Ramos (cell line): ENCODE measurements at regions not wholly inside any gene's neighbourhood (a gene's known extent, or its start where the extent isn't known, plus 50 kb on each side); places are given as distances from the start of the nearest gene placed in this dataset.
"Not testable (repeated sequence)": the region's sequence is repeated elsewhere in the genome, so short reads cannot be mapped to it uniquely, and the experiment has no call there.

Experiments
- in situ Hi-C: fragments of 300-500 bp; cut with MboI; formaldehyde crosslinking; loops from one replicate; pipeline ENCODE4 v1.14.3; 2022; ENCODE audit warnings: low sequenced_read_pairs; ENCODE audit not compliant: unreplicated experiment

GRCh38 chr1:106393046-106393445, 663.4 kb upstream of the PRMT6 start:
- in situ Hi-C loops, result no loop called here

DNA sequence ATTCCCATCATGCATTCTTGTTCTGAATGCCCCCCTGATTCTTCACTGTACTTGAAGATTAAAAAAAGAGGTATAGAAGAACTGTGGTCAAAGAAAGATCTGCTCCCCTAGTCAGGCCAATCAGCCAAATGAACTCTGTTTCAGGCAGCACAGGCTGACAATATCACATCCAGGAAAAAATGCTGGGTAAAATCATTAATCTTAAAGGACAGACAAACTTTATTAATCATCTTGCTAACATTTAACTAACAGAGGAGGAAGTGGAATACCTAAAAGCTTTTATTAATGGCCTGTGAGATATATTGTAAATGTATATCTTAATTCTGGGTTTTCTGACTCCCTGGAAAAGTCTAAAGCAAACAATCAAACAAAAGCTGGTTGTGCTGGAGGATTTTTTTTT, 660.5 kb upstream of the PRMT6 start:
- in situ Hi-C loops, result no loop called here

- in situ Hi-C loops, result no loop called here
These were observed 658.1 kb upstream of the PRMT6 start for GRCh38 chr1:106398391-106398790.

- in situ Hi-C loops, result no loop called here
These were observed 650.4 kb upstream of the PRMT6 start for GRCh38 chr1:106406114-106406513.

DNA sequence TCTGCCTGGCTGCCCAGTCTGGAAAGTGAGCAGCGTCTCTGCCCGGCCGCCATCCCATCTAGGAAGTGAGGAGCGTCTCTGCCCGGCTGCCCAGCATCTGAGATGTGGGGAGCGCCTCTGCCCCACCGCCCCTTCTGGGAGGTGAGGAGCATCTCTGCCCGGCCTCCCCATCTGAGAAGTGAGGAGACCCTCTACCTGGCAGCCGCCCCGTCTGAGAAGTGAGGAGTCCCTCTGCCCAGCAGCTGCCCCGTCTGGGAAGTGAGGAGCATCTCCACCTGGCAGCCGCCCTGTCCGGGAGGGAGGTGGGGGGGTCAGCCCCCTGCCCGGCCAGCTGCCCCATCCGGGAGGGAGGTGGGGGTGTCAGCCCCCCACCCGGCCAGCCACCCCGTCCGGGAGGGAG, 644.2 kb upstream of the PRMT6 start:
- in situ Hi-C loops, result not testable (repeated sequence)

- in situ Hi-C loops, result no loop called here
These were observed 621.2 kb upstream of the PRMT6 start for GRCh38 chr1:106435269-106435668.

GRCh38 chr1:106439475-106439874, 617.0 kb upstream of the PRMT6 start:
- in situ Hi-C loops, result no loop called here

- in situ Hi-C loops, result no loop called here
These were observed 609.0 kb upstream of the PRMT6 start for GRCh38 chr1:106447466-106447865.

- in situ Hi-C loops, result no loop called here
These were observed 599.6 kb upstream of the PRMT6 start for GRCh38 chr1:106456832-106457231.

DNA sequence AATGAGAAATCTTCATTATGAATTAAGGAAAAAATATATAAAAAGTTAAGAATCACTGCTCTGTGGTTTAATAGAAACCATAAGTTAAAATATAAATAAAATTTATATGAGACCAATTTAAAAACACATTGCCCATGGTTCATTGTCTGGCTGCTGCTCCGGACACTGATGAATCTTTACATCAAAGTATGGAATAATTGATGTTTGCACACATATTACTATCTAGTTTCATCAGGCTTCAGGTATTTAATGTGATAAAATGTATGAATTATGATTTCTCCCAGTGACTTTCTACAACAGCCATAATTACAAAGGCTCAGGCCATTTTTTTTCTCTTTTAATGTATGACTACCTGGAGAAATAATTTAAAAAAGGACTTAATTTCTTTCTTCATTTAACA, 599.1 kb upstream of the PRMT6 start:
- in situ Hi-C loops, result no loop called here

- in situ Hi-C loops, result no loop called here
These were observed 597.6 kb upstream of the PRMT6 start for GRCh38 chr1:106458866-106459265.

GRCh38 chr1:106459418-106459817, 597.1 kb upstream of the PRMT6 start:
- in situ Hi-C loops, result no loop called here

DNA sequence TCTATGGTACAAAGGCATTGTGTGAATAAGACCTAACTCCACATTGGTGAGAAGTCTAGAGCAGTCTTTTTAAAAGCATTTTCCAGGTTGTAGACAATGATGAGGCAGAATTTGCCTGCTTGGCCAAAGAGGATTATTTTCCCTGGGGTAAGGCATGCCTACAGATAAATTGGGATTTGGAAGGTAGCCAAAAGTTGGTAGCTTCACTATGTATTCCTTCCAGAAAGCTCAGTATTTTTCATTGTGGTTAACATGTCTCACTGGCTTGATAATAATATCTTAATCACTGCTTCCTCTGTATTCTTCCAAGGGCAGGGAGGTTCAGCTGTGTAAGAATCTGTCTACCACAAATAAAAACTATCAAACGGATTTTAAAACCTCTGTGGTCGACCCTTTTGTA, 590.8 kb upstream of the PRMT6 start:
- in situ Hi-C loops, result no loop called here

- in situ Hi-C loops, result no loop called here
These were observed 575.8 kb upstream of the PRMT6 start for GRCh38 chr1:106480629-106481028.

GRCh38 chr1:106492880-106493279, 563.6 kb upstream of the PRMT6 start:
- in situ Hi-C loops, result no loop called here

DNA sequence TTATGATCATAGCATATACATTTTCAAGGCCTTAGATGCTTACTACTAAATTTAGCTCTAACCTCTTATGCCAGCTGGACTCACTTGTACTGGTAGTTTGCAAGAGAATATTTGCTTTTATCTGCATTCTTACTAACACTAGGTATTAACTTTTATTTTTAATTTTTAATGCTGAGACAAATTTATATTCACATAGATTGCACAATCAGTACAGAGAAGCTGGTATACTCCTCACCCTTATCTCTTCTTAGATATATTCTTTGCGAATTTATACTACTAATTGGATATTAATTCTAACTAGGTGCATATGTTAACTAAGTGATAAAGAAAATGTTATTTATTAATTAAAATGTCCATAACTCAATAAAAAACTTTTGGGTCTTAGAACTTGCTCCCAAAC, 561.8 kb upstream of the PRMT6 start:
- in situ Hi-C loops, result no loop called here

- in situ Hi-C loops, result no loop called here
These were observed 558.2 kb upstream of the PRMT6 start for GRCh38 chr1:106498238-106498637.

GRCh38 chr1:106502659-106503058, 553.8 kb upstream of the PRMT6 start:
- in situ Hi-C loops, result no loop called here

DNA sequence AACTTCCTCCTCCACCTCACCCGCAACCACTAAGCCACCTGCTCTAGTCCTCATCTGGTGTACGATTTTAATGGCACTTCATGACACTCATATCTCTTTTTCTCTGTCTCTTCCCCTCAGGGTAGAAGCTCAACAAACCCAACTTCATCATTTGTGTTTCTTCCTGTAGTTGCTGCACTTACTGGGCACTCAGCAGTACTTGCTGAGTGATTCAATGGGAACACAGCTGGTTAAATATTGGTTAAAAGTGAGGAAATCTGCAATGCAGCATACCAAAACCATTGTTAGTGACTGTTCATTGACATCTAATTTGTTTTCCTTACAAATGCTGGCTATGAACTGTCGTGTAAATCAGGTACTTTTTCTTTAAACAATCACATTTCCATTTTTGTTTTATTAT, 541.1 kb upstream of the PRMT6 start:
- in situ Hi-C loops, result no loop called here

- in situ Hi-C loops, result no loop called here
These were observed 539.2 kb upstream of the PRMT6 start for GRCh38 chr1:106517224-106517623.

- in situ Hi-C loops, result no loop called here
These were observed 533.0 kb upstream of the PRMT6 start for GRCh38 chr1:106523497-106523896.

GRCh38 chr1:106524631-106525030, 531.8 kb upstream of the PRMT6 start:
- in situ Hi-C loops, result no loop called here

GRCh38 chr1:106526650-106527049, 529.8 kb upstream of the PRMT6 start:
- in situ Hi-C loops, result no loop called here
